RPMI7951 (cell line): ENCODE measurements at regions not wholly inside any gene's neighbourhood (a gene's known extent, or its start where the extent isn't known, plus 50 kb on each side); places are given as distances from the start of the nearest gene placed in this dataset.

ENCODE experiments used
- DNase-seq: peaks from one replicate; pipeline ENCODE4 v3.0.0-alpha.2; 2012; ENCODE audit warnings: low read depth

DNA sequence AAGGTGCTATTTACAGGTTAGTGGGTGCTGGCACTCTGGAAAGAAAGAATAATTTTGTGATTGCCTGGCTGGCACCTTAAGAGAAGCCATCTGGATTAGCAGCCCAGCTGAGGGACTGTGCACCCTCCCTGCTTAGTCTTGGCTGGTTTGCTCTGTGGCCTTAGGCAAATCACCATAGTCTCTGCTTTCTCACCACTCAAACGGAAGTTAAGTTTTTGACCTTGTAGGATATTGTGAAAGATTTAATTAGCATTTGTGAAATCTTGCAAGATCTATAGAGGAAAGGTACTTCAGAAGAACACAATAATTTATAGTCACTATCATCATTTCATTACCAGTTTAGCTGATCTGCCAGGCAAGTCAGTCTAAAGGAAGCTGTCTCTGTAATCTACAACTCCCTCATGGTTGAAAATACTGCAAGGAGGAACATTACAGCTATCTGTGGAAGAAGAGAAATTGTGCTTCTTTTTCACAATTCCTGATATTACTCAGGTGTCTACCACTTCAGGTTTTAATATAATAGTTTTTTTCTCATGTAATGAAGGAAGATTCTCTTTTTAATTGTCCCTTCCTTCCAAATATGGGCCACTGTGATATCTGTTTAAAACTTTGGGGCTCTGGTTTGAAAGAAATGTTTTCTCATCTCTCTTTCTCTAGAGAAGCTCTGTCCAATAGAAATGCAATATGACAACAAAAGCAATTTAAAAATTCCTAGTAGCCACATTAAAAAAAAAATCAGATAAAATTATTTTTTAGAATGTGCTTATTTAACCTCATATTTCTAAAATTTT lies 219.6 kb downstream of the PTEN start:
- DNase-seq, result peak; percentile 74

DNA sequence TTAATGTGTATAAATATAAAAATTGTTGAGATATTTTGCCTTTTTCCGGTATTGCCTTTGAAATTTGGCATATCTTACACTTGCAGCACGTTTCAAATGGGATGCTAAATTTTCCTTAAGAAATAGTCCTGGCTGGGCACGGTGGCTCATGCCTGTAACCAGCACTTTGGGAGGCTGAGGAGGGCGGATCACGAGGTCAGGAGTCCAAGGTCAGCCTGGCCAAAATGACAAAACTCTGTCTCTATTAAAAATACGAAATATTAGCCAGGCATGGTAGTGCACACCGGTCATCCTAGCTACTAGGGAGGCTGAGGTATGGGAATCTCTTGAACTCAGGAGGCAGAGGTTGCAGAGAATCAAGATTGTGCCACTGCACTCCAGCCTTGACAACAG lies 220.2 kb downstream of the PTEN start:
- no peak for DNase-seq

DNA sequence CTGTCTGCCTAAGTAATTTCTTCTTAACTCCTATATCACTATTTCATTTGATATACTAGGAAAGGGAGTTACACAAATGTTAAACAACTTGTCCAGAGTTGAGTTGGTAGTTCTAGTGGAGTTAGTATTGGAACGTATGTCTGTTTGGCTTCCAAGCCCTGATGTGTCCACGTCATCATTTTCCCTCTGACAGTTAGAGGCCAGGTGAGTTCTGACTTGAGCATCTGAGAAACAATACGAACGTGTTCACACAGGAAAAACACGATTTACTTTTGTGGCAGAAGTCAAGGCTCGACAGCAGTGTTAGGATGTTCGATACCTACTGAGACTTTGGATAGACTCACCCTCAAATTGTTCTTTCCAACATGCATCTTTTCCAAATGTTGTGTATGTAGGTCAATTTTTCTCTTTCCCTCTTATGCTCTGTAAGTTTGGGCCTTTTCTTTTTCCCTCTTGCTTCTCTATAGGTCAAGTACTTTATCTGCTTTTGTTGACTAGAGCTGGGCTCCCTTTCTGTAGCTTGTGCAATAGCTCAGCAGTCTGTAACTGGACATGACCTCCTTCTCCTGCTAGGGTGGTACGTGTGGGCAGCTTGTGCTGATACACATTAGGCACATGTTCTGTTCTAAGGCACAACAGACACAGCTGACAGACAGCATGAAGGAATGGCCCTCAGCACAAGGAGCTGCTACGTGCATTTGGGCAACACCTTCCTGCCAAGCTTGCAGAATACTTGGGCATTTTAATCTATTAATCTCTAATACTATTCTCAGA lies 222.9 kb downstream of the PTEN start:
- DNase-seq, result no peak

DNA sequence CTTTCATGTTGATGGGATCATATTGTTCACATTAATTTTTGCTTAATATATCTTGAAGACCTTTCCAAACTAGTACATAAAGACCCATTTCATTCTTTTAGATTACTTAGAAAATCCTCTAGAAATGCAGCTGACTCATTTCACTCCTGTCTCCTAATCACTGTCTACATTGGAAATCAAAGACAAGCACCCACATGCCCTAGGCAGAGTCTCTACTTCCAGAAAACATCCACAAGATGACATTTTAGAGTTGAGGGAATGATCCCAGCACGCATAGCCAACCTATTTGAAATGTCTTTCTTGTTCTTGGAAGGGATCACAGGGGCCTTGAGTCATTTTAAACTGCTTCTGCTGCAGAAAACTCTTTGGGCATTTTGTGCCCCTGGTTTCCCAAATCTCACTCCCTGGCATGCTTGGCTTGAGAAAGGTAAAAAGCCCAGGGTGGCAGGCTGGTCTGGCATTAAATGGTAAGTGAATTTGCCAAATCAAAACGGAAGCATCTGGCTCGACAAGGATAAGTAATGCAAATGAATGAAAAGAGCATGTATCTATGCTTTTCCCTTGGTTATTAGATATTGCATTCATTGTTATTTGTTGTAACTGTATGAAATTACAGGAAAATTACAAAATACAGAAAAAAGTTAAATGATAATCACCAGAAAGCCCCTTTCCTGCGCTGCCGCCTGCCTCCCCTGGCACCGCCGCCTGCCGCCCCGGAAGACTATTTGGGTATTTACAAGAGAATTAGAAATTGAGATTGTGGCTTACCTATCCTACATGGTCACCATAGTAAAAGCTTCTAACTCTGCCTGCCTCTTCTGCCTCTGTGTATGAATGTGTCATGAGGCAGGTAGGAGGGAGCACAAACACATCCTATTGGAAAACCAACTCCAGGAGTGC lies 225.3 kb downstream of the PTEN start:
- peak; percentile 23 for DNase-seq

DNA sequence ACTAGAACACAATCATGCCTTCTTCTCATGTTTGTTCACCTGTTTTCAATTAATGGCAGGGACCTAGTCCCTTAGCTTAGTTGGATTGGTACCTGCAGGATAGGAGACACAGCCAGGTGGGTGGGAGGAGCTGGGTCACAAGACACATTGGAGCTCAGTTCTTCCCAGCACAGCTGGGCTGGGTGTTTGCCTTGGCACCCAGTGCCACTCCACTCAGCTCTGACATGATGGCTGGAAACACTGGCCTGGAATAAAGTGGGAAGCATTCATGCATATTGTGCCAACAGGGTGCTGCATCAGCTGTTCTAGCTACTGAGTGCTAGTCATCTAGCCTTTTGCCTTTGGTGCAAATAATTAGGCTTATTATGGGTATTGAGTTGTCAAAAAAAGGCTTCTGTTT lies 226.1 kb downstream of the PTEN start:
- DNase-seq, result no peak

DNA sequence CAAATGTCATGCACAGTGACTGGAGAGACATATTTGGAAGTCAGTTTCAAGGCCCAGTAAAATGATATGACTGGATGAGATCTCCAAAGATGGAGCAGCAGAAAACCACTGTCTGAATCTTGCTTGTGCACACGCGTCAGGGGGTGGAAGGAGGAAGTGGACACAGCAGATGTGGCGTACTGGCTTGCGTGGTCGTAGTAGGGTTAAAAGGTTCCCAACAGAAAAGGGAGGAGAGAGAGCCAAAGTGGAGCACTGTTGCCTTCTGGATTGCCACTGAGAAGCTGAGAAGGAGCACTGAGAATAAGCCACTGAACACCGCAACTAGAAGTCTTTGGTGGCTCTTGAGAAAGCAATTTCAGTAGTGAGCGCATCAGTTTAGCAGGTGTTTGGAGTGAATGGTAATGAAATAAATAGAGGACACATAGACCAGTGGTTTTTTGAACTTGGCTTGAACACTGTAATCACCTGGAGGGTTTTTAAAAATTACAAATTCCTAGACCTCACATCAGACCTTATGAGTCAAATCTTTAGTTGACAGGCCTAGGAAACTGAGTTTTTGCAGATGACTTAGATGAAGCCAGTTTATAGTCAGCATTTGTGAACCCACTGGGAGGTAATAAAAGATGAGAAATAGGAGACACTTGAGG lies 227.3 kb downstream of the PTEN start:
- no peak for DNase-seq

DNA sequence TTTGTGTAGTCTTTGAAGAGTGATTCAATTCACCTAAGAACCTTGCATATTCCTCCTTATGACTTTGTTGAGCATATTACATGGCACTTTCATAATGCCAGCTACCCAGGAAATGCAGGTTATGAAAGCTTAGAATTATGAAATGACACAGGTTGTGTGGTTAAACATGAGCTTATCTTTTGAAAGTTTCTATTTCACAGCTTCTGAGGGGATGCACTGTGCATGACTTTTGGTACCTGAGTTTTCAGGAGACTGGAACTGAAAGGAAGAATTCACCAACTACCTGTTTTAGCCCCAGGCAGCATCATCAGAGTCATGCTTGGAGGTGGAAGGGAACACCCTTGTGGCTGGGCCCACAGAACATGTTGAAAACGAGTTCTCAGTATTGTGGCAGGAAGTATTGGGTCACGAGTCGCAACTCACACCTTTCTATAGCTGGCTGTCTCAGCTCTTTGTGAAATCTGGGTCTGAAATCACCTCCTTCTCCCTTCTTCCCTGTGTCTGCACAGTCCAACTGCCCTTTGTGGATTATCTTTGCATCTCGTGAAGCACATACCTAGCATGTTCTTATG lies 228.2 kb downstream of the PTEN start:
- DNase-seq, result no peak

DNA sequence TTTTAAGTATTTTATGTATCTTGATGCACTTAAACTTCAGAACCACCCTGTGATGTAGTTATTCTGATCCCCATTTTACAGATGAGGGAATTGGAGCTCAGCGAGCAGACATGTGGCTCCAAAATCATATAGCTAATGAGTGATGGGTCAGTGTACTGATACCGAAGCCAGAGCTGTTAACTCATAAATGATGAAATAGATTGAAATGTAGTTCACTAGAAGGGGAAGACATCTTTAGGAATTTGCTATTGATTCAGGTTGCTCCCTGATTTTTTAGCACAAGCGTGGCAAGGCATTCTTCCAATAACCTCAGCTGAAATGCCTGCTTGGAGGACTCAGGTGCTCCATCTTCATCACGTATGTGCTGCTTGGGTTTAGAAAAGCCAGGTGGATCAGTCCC lies 228.8 kb downstream of the PTEN start:
- DNase-seq, result no peak

DNA sequence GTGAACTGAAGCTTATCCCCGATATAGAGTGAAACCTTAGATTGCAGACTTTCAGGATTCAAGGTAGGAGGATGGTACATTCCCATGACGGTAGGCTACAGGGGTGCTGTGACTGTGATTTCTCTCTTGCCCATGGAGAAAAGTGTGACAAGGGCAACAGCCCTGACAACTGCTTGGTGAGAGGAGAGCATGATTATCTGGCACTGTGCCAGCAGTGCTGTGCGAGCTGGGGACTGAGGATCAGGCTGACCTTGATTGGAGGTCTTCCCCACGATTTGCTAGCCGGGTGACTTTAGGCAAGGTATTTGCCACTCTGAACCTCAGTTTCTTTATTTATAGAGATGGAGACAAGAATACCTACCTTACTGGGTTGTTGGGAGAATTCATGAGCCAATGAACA lies 229.5 kb downstream of the PTEN start:
- no peak for DNase-seq

DNA sequence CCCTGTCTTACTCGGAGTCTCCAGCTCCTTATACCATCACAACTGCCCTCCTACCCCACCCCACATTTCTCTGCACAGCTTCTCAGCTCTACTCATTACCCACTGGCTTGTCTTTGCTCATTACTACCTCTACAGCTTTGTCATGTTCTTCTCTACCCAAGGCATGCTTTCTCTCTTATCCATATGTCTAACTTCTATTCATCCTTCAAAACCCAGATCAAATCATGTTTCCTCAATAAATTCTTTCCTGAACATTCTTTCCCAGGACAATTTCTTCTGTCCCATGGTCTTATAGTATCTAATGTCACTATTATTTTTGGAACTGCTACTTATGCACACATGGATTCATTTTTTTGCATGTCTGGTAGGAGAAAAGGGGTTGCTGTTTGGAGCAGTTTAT lies 231.4 kb downstream of the PTEN start:
- no peak for DNase-seq

DNA sequence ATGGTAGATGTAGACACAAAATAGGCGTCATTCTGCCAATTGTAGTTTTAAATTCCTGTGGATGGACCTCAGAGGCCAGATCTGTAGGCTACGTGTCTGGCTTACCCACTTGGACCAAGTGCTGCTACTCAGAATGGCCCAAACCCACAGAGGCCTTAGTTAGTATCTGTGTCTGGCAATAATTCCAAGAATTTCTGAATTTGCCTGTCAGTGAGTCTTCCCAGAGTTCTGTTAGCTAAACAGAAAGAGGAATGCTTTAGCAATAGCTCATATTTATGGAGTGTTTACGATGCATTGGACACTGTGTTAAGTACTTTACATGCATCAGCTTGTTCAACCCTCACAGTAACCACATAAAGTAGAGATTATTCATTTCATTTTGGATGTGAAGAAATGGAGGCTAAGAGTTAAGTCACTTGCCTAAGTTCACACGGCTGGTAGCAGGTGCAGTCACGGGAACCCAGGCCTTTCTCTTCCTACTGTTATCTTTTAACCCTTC lies 231.8 kb downstream of the PTEN start:
- DNase-seq, result no peak

DNA sequence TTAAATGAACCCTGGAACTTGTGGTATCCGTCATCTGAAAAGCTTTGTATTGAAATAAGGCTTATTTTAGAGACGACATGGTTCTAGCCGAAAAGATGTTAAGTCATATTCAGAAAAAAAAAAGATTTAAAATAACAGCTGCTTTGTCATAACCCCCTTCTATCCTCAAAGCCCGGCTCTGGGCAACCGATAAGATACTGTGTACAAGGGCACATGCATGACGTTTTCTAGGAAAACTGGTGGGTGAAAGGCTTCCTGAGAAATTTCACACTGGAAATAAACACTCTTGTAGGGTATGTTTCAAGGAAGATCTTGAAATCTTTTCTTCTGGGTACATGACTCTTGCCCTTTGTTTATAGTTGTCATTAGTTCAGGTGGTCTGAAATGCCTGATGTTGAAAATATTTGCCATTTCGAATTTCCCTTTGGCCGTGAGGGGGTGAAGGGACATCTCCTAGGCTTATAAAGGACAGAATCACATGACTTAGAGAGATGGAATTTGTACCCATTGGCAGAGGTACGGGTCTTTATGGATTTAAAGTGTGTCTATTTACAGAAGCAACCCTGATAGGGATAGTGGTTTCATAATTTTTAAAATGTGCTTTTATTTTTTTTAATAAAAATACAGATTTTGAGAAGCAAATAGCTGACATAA lies 232.5 kb downstream of the PTEN start:
- no peak for DNase-seq

DNA sequence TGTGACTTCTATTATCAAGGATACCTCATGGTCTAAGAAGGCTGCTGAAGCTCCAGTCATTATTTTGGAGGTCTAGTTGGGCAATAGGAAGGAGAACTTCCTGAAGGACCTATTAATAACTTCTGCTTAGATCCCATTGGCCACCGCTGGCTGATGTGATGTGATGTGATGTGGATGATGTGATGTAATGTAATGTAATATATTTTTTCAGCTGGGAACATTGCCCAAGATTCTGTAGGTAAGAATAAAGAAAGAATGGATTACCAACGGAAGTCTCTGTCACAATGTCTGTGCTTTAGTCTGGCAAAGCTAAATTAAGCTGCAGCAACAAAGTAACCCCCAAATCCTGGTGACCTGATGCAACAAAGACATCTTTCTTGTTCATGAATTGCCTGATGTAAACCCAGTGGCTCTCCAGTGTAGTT lies 233.7 kb downstream of the PTEN start:
- no peak for DNase-seq

DNA sequence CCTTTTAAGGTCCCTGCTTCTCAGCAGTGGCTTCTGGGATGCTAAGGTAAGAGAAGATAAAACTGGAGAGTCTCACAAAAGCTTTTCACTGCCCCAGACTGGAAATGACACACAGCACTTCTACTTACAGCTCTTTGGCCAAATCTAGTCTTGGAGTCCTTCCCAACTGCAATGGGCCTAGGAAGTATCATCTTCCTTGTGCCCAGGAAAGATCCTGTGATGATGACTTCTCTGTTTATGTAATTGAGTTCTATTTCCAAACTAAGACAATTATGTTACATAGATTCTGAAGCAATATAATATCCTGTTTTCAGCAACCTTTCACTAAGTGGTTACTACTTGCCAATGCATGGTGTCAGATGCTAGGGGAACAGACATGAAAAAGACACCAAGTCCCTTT lies 234.1 kb downstream of the PTEN start:
- DNase-seq, result no peak

DNA sequence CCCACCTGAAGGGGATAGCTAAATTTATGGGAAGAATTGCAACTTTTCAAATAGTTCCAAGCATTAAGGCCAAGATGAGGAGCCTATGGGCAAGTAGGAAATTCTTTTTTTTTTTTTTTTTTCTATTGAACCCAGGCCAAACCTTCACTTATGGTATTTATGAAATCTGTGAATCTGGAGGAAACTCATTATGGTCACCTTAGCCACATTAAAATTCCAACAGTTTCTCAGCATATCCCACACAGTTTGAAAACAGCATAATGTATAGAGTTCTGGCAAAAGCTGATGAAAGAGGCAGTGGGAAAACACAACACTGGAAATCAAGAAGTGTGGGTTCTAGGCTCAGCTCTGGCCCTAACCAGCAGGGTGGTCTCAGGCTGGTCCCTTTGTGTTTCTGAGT lies 236.9 kb downstream of the PTEN start:
- no peak for DNase-seq

DNA sequence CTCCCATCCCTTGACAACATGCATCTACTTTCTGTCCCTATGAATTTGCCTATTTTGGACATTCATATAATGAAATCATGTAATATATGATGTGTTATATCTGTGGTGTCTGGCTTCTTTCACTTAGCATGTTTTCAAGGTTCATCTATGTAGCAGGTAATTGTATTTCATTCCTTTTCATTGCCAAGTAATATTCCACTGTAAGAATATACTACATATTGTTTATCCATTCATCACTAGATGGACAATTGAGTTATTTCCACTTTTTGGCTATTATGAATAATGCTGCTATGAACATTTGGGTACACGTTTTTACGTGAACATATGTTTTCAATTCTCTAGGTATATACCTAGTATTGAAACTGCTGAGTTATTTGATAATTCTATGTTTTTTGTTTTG lies 238.2 kb downstream of the PTEN start:
- no peak for DNase-seq

DNA sequence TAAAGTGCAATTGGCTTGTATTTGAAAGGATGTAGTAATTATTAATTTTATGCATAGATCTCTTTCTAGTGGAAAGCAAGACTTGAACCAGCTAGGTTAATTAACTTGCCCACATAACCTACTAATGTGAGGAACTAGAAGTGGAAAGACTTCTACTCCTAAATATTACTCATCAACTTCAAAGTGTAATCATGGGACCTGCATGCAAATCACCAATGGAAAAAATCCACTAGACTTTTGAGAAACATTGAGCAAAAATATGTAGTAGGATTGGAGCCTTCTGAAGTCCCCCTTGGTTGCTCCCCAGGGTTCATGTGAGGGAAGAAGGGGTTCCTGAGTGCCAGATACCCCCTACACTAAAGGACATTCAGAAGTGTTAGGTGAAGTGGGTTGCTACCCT lies 240.2 kb downstream of the PTEN start:
- no peak for DNase-seq

DNA sequence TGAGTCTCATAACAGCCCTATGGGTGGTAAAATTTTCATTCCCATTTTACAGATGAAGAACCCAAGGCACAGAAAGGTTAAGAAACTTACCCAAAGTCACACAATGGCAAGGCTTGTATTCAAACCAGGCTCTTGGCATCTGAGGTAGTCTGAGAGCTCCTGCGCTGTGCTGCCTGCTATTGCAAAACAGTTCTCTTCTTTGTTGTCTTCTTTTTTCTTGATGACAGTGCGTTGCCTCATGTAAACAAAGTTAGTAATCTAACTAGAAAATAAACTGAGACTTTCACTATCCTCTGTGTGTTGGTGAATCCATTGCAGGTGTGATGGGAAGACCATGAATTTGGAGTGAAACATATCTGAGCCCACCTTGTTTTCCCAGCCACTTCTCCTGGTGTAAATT lies 240.8 kb downstream of the PTEN start:
- DNase-seq, result no peak

DNA sequence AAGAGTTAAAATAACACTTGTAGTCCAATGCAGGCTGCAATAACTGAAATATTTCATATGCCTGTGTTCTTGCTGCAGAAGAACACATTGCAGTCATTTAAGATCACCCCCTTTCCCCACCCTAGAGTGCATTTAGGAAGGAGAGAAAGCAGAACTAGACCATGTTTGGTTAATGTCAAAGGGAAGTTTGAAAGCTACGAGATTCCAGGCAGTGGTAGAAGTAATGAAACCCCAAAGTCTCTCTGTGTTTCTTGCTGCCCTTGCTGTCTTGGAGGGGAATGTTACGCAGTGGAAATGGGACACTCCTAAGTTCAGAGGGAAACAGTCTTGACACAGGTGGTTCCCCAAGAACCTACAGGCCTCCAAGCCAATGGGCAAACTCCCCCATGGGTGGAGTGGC lies 242.9 kb downstream of the PTEN start:
- DNase-seq, result no peak

DNA sequence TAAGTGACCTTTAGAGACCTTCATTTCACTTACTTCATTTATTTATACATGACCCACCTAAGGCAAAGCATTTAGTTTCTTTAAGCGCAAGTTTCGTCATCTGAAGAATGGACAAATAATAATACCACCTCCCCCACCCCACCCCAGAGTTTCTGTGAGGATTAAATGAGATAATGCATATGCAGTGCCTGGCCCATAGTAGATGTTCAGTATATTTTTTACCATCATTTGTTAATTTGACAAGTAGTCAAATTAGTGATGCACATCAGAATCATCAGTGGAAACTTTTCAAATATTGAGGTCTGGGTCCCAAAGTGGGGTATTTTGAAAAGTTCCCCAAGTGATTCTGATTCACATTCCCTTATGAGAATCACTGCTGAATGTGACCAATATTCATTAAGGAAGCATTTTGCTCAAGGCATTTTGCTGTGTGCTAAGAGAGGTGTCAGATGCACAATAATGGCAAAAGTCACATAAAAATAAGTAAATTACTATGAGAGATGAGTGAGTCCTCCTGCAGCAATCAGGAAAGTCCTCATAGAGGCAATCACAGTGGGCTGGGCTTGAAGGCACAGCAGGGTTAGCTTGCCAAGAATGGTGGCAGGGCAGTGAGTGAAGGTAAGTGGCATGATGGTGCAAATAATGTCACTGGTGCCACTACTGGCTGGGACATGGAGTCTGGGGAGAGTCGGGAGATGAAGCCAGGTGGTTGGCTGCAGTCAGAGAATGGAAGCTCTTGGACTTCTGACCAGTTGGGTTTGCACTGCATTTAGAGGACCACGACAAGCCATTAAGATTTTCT lies 244.1 kb downstream of the PTEN start:
- DNase-seq, result no peak
